ELR (cell line): ENCODE measurements at regions not wholly inside any gene's neighbourhood (a gene's known extent, or its start where the extent isn't known, plus 50 kb on each side); places are given as distances from the start of the nearest gene placed in this dataset.

Source experiments
- DNase-seq: peaks from one replicate; pipeline ENCODE4 v3.0.0-alpha.2; 2015; ENCODE audit warnings: low read depth

- DNase-seq: peak; percentile 34
Measured at GRCh38 chr10:96772196-96772595, 51.9 kb upstream of the PIK3AP1 start.

GRCh38 chr10:96770987-96771386 lies 50.7 kb upstream of the PIK3AP1 start:
- DNase-seq: no peak
